ENCODE measurements at regions not wholly inside any gene's neighbourhood (a gene's known extent, or its start where the extent isn't known, plus 50 kb on each side); places are given as distances from the start of the nearest gene placed in this dataset.
A peak's percentile ranks its signal among the peaks of the same experiment; 100 is the strongest.

DNA sequence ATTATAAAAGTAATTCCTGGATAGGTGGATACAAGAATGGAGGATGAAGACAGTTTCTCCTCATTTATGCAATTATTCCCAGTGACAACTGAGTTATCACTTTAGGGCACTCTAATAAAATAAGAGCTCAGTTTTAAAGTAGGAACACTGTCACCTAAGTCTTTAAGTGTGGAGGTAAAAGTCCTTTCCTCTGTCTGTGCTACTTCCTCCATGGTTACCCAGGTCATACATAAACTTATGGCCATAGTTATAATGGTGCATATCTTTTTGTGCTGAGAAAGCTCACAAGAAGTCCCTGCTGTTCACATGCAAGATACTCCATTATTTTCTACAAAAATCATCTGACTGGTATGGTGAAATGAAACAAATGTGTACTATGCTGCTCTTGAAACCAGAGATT is 1093.6 kb downstream of the IGSF11 start:
- no peak overlapping the region for H3K4me3 ChIP-seq (ENCODE audit: low read depth, low read length)
- no peak for TF ChIP-seq CTCF (conservative IDR thresholded peaks at IDR 0.05; ENCODE audit: low read depth, low read length)
- DNase-seq (ENCODE audit: low read depth), result no peak

DNA sequence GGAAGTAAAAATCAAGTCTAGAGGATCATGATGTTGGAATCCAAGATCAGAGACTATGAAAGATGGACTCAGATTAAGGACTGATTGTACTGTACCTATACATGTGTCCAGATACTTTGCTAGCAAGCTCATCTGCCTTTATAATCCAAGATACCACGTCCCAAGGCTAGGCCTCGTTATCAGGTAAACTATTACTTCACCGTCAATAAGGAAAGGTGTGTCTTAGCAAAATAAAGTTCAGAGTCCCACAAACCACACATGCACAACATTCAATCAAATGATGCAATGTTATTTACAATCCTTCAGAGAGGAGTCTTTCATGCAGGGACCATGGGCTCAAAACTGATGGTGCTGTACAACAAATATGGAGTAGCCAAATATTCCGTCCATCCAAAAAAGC is 1092.9 kb downstream of the IGSF11 start:
- no peak for DNase-seq (ENCODE audit: low read depth)
- H3K4me3 ChIP-seq (ENCODE audit: low read depth, low read length), result no peak overlapping the region
- TF ChIP-seq CTCF (conservative IDR thresholded peaks at IDR 0.05; ENCODE audit: low read depth, low read length), result no peak

- no peak for TF ChIP-seq CTCF (conservative IDR thresholded peaks at IDR 0.05; ENCODE audit: low read depth, low read length)
- no peak for DNase-seq (ENCODE audit: low read depth)
These were observed 1080.5 kb downstream of the IGSF11 start for GRCh38 chr3:117954131-117954530.

GRCh38 chr3:117955196-117955595 is 1079.5 kb downstream of the IGSF11 start:
- no peak overlapping the region for H3K4me3 ChIP-seq (ENCODE audit: low read depth, low read length)
- peak; percentile 1 for DNase-seq (ENCODE audit: low read depth)
- TF ChIP-seq CTCF (conservative IDR thresholded peaks at IDR 0.05; ENCODE audit: low read depth, low read length), result no peak

More at GRCh38 chr3:117954131-117954530, 1080.5 kb downstream of the IGSF11 start:
- H3K4me3 ChIP-seq (ENCODE audit: low read depth, low read length), result no peak overlapping the region

GRCh38 chr3:117958027-117958426 is 1076.6 kb downstream of the IGSF11 start:
- no peak for TF ChIP-seq CTCF (conservative IDR thresholded peaks at IDR 0.05; ENCODE audit: low read depth, low read length)
- no peak overlapping the region for H3K4me3 ChIP-seq (ENCODE audit: low read depth, low read length)
- no peak for DNase-seq (ENCODE audit: low read depth)

- H3K4me3 ChIP-seq (ENCODE audit: low read depth, low read length), result no peak overlapping the region
- no peak for DNase-seq (ENCODE audit: low read depth)
- no peak for TF ChIP-seq CTCF (conservative IDR thresholded peaks at IDR 0.05; ENCODE audit: low read depth, low read length)
These were observed 1071.9 kb downstream of the IGSF11 start for GRCh38 chr3:117962750-117963149.

- no peak for DNase-seq (ENCODE audit: low read depth)
- H3K4me3 ChIP-seq (ENCODE audit: low read depth, low read length), result no peak overlapping the region
- TF ChIP-seq CTCF (conservative IDR thresholded peaks at IDR 0.05; ENCODE audit: low read depth, low read length), result no peak
These were observed 1070.8 kb downstream of the IGSF11 start for GRCh38 chr3:117963858-117964257.

All from choroid plexus epithelial cell (primary cell).